ENCODE measurements at regions not wholly inside any gene's neighbourhood (a gene's known extent, or its start where the extent isn't known, plus 50 kb on each side); places are given as distances from the start of the nearest gene placed in this dataset.

DNA sequence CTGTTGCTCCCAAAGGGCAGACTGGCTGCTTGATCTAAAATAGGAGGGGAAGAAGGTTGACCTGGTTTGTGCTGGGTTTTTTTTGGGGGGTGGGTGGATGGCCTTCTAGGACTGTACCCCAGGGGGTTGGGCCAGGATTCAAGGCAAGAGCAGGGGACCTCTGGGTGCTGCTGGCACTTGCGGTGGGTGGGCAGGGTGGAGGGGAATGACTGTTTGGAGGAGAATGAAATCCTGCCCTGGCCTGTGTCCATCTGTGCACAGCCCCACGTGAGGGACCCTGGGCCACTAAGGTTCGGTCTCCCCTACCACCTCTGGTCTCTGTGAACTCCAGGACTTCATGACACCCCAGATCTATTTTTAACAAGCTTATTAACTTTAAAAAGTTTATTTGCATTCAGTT is 414.2 kb downstream of the PTPRU start:
- DNase-seq (ENCODE audit: low read depth), result no peak

DNA sequence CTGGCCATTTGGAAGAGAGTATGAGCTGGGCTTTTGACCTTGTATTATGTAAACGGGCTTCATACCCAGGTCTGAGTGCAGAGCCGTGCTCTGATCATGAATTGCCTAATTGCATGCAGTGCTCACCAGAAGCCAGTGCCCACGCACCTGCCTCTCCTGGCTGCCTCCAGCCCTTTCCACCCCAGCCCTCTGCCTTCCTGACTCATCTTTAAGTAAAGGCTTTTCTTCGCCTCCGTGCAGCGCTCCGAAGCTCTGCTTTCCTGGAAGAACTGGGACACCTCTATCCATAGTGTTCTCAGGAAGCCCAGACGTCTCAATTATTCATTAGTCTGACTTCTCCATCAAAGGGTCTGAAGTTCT is 413.7 kb downstream of the PTPRU start:
- peak; percentile 76 for DNase-seq (ENCODE audit: low read depth)

DNA sequence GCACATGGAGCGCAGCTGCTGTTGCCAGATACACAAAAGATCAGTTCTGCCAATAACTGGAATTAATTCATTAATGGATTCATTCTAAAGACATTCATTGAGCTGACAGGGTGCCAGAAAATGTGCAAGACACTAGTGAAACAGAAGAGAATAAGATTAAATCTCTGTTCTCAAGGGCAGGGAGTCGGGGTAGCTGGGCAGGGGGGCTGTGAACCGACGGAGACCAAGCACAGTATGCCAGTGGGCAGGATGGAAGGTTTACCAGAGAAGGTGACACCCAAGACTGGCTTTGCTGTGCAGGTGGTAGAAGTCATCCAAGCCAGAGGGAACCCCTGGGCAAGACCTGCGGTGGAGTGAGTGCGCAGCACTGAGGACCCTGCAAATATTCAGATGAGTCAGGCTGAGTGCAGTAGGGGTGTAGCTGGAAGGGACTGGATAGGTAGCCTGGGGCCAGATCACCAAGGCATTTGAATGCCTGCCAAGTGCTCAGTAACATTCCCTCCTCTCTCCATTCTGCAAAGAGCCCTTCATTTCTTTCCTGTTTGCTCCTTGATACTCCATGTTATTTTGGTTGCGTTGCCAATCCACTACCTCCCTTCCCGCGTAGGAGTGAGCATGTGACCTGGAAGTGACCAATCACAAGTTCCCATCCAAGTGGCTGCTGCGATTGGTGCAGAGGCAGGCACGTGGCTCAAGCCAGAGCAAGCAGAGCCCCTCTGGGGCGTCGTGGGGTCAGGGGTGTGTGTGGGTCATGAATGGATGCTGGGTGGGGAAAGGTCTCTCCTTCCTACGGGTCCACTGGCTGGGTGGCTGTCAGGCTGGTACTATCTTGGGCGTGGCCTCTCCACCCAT is 413.1 kb downstream of the PTPRU start:
- peak; percentile 96 for DNase-seq (ENCODE audit: low read depth)

DNA sequence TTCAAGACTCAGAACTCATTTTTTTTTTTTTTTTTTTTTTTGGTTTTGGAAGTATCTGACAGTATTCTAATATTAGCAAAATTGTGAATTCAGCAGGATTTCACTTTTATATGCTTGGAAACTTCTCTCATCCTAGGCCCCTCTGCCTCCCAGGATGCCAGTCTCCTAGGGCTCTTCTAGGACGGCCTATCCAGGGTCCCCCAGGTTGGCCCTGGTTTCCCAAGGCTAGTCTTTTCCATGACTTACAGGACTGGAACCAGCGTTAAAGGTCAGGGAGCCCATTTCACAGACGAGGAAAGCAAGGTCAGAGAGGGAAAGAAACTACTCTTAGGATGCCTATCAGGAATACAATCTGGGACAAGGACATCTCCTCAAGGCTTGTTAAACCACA is 412.5 kb downstream of the PTPRU start:
- DNase-seq (ENCODE audit: low read depth), result no peak

DNA sequence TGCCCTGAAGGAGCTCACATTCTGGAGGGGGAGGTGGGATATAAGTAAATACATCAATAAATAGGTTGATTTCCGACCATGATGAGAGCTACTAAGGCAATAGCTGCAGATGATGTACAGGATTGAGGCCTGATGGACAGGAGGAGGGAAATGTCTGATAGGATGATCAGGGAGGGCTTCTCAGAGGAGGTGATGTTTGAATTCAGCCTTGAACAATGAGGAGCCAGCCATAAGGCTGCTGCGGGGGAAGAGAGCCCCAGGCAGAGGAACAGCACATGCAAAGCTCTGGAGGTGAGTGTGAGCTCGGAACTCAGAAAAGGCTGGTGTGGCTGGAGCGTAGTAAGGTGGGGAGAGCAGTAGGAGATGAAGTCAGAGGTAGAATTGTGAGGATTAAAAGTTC is 411.7 kb downstream of the PTPRU start:
- no peak for DNase-seq (ENCODE audit: low read depth)

DNA sequence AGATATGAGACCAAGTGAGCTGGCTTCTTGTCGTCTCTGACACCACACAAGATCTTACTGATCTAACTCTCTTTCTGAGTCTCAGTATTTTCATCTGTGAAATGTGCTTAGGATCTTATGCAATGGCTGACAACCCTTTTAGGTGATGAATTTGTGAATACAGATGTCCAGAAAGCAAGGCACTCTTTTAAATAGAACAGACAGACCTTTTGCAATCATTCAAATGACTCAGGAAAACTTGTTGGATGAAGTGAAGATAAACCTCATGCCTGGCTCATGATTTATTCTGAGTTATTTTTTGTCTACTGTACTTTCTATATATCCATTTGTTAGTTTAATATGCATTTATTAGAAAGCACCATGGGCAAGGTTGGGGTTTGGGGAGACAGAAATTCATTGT is 411.3 kb downstream of the PTPRU start:
- DNase-seq (ENCODE audit: low read depth), result peak; percentile 51

DNA sequence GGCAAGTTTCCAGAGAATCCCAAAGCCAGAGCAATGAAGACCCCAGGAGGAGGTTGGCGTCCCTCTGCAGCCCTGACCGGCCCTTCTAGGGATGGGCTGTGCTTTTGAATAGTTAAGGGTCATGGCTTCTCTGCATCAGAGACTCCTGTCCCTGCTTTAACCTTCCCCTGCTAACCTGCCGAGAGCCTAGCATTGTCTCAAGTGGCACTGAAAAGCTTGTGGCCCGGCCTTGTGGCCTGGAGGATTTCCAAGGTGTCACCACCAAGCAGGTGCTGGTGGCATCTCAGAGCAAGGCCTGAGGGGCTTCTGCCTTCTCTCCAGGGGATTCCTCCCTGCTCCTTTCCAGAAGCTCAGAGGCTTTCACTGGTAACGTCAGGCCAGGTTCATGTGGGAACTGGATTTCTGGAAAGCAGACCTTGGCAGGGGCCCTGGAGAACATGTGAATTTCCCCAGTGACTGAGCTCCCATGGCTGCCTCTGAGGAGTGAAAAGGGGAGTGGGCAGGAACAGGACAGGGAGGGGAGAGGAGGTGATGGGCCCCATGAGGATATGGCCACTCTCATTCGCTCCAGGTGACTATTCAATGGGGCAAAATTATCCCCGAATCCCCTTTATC is 409.9 kb downstream of the PTPRU start:
- DNase-seq (ENCODE audit: low read depth), result no peak

DNA sequence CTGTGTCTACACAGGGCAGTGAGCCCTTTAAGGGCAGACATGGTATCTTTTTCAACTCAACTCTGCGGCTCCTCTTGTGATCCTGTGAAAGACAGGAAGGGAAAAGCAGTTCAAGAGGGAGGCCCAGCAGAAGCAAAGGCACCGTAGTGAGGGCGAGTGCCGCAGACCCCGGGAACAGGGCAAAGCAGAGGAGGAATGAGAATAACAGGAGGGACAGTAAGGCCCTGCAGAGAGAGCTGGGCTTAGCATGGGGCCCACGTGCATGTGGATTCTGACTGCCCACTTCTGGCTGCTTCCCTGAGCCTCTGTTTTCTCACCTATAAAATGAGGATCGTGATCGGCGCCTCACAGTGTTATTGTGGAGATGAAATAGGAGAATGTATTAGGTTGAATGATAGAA is 409.3 kb downstream of the PTPRU start:
- DNase-seq (ENCODE audit: low read depth), result no peak

DNA sequence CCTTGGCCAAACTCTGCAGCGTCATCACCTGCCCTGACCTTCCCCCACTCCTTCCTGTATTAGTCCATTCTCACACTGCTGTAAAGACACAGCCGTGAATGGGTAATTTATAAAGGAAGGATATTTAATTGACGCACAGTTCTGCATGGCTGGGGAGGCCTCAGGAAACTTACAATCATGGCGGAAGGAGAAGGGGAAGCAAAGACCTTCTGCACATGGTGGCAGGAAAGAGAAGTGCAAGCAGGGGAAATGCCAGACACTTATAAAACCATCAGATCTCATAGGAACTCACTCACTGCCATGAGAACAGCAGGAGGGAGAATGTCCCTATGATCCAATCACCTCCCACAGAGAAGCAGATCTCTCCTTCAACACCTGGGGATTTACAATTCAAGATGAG is 408.5 kb downstream of the PTPRU start:
- DNase-seq (ENCODE audit: low read depth), result no peak

DNA sequence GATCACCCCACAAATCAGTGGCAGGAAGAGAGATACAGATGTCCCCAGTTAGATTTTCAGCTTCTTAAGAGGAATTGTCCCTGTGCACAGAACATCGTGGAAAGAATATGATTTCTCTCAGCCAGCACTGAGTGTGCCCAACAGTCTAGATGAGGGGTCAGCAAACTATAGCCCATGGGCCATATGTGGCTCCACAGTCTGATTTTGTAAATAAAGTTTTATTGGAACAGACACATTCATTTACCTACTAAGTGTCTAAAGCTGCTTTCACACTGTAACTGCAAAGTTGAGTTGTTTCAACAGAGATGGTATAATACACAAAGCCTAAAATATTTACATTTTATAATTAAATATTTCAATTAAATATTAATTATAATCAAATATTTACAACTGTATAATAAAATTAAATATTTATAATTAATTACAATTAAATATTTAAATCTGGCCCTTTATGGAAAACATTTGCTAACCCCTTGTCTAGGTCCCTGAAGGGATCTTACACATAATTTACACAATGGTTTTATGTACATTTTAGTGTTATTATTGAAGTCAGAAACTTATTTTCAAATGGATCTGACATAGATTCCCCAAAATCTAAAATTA is 407.6 kb downstream of the PTPRU start:
- DNase-seq (ENCODE audit: low read depth), result no peak

DNA sequence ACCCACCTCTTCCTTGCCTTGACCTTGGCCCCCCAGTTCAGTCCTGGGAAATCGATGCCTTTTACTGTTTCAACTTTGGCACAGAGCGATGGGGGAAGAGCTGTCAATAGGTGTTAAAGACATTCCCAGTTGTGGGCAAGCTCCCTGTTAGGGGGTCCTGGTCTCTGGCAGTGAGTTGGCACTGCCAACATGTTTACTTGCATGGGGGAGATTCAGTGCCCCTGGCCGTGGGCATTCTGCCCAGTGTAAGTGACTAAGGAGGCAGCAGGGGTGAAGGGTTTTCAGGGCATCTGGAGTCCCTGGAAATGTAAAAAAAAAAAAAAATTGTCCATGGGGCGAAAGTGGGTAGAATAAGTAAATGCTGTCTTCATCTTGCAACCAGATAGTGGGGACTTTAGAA is 407.0 kb downstream of the PTPRU start:
- DNase-seq (ENCODE audit: low read depth), result no peak

DNA sequence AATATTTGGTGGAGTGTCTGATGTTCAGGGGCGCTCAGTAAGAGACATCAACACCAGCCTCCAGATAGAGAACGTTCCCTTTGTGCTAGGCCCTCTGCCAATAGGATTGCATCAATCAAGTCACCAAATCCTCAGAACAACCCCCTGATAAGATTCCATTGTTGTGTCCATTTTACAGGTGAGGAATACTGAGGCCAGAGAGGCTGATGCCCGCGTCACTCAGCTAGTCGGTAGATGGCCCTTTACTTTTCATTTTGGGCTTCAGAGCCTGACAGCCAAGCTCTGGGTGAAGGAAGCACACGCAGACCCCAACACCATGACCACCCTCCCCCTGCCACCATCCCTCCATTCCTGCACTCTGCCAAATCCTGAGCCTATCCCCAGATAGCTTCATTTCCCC is 406.2 kb downstream of the PTPRU start:
- DNase-seq (ENCODE audit: low read depth), result no peak

DNA sequence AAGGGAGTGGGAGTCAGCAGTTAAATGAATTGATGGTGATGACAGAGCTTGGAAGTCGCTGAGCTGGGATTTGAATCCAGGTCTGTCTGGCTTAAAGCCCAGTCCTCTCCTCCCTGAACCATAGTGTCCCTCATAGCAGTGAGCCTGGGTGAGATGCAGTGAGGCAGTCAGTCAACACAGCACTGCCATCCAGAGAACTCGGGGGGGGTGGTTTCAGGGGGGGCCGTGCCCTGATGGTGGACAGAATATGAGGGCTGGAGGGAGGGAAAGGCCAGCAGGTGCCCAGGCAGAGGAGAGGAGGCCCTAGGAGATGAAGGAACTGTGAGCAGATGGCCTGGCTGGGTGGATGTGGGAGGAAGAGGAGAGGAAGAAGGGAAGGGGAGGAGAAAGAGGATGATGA is 405.6 kb downstream of the PTPRU start:
- DNase-seq (ENCODE audit: low read depth), result no peak

DNA sequence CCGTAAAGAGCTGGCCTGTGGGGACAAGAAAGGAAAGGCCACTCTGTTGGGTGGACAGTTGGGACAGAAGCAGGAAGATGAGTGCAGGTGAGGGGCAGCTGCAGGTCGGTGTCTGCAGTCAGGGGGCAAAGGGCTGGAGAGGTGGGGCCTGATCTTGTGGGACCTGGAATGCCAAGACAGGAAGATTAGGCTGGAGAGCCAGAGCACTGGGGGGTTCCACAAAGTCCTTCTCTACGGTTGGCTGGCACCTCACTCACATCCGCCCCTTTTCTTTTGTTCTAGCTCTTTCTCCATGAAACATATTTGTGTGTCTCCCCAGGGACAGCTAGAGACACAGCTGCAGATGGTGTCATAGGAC is 404.1 kb downstream of the PTPRU start:
- DNase-seq (ENCODE audit: low read depth), result no peak

DNA sequence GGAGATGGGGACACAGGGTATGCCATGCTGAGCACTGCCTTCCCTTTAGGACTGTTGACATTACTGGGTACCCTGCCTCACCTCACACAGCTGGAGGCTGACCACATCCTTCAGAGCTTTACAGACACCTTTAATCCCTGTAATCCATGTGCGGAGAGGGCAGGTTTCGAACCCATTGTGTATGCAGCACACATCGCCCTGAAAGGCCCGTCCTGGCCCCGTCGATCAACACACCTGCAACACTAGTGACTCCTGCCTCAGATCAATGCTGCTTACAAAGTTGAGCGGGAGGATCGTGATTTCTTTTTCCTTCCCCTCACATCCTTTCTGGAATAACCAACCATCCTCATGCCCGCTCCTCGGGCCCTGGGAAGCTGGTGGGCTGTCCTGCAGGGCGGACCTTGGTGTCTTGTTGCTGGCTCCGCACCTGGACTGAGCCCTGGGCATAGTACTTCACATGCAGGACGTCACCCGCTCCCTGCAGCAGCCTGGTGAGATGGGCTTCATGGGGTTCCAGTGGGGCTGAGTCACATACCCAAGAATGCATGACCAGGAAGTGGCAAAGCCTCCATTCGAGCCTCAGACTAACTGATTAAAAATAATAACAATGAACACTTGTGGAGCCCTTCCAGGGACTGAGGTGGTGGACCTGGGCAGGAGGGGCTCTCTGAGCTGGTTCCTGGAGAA is 403.6 kb downstream of the PTPRU start:
- peak; percentile 95 for DNase-seq (ENCODE audit: low read depth)

DNA sequence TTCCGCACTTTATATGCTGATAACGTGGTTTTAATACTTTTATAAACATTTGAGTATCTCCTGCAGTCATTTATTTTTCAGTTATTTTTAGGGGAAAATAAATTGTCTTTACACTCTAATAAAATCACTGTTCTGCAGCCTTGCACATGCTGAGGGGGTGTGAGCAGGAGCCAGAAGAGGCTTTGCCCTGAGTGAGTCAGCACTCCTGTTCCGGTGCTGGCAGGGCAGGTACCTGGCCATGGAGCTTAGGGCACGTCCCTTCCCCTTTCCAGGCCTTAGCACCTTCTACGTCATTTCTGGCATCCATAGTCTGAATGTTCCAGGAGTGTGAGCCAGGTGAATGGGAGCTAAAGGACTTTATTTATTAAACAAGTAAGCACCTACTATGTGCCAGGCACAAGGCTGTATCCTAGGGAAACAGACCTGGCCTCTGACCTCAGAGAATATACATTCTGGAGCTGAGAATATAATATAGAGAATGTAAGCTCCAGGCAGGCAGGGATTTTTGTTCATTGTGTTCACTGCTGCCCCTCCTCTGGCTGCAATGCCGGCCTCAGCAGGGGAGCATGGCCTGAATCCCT is 402.9 kb downstream of the PTPRU start:
- no peak for DNase-seq (ENCODE audit: low read depth)

DNA sequence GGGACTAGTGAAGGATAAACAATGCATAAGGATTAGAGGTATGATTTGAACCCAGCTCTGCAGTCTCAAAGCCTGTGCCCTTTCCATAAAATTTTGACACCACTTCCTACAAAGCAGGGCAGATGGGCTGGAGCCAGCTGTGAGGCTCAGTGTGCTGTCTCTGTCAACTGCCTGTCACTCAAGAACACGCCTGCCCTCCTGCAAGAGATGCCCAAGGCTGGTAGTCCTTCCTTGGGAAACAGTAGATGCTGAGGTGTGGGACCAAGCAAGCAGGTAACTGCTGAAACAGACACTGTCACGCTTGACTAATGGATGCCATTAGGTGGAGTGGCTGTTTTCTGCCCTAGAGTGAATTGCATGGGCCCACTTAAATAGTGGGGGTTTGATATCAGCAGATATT is 402.0 kb downstream of the PTPRU start:
- DNase-seq (ENCODE audit: low read depth), result no peak

DNA sequence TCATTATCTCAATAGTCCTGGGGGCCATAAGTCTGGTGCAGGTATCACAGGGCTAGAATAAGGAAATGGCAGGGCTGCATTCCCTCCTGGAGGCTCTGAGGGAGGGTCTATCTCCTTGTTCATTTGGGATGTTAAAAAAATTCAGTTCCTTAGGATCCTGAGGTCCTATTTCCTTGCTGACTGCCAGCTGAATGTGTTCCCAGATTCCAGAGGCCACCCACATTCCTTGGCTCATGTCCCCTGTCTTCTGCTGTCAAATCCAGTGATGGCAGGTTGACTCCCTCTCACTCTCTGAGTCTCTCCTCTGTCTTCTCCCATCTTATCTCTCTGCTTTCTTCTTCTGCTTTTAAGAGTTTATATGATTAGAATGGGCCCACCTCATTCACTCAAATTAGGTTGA is 400.6 kb downstream of the PTPRU start:
- no peak for DNase-seq (ENCODE audit: low read depth)

DNA sequence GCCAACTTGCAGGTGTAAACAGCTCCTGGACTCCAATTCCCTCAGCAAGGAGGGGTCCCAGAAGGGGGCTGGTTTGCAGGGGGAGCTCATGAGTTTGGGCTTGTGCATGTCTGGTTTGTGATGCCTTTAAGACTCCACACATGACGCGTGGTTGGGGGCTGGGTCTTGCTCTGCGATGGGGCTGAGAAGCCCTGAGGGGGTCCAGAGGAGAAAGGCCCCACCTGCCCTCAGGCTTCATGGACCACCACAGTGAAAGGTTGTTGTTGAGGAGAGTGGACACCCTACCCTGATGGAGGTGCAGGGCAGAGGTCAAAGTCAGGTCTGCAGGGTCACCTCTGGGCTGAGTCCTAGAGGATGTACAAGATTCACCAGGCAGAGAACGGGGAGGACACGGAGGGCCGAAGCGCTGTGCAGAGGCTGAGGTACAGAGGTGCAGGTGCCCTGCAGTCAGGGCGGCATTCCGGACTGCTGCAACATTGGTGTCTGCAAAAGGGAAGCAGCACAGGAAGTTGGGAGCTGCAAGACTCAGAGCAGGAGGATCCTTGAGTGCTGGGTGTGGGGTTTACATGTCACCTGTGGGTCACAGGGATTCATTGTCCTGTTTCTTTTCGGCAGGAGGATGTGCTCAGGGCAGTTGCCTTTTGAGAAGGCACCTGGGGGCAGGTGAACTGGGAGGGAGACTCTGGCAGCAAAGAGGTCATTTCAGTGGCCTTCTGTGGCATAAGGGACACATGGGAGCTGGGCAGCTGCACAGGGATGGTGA is 399.4 kb downstream of the PTPRU start:
- DNase-seq (ENCODE audit: low read depth), result no peak

DNA sequence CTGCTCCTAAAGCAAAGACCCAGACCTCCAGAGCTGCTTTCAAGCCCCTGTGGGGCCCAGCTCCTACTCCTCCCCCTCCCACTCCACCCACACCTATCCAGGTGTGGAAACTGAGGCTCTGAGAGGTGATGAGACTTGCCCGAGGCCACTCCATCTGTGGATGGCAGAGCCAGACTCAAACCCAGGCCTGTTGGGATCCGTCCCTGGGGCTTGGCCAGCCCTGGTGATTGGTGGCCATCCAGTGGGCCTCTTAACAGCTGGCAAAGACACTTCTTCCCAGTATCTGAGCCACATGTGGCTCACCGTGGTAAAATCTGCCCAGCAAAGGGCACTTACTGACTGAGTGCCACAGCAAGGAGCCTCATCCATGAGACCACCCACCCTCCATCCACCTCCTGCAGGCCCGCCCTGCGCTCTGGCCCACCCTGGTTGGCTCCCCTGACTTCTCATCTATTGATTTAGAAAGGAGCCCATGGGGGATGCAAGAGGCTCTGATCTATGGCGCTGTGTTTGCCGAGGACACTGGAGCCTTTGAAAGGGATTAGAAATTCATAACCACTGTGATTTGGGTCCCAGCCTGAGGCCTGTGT is 398.5 kb downstream of the PTPRU start:
- no peak for DNase-seq (ENCODE audit: low read depth)

DNA sequence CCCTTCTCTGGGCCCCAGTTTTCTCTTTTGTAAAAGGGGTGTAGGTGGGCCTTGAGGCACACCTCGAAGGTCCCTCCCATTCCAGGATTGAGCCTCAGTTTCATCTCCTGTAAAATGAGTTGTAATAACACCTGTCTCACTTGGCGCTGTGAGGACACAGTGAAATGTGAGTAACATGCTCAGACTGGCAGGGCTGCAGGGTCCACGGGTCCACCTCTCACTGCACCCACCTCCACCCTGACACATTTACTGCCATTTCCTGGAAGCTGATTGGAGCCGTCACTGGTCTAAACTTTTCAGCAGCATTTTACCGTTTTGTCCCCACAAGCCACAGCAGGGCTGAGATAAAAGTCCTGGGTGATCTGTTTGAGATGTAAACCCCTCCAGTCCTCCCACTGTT is 398.0 kb downstream of the PTPRU start:
- no peak for DNase-seq (ENCODE audit: low read depth)
